ENCODE measurements at regions not wholly inside any gene's neighbourhood (a gene's known extent, or its start where the extent isn't known, plus 50 kb on each side); places are given as distances from the start of the nearest gene placed in this dataset.
A peak's percentile ranks its signal among the peaks of the same experiment; 100 is the strongest.

DNA sequence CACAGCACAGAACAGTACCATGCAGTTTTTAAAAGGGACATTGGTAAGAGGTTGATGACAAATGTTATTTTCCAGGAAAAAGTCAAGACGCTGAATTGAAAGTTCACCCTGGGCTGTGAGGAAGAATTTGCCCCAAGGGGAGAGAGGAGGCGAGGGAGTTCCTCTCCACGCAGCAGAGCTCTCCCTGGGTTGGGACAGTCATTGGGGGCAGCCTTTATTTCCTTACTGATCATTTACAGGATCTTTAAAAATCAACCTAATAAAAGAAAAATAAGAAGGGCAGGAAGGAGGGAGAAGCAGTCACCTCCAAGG lies 49.9 kb upstream of the WNT7B start:
- no peaks in the 10 kb centered on the region for H3K36me3 ChIP-seq (ENCODE audit: insufficient read depth, low read length)
- peaks cover 15% of the 10 kb centered on the region for H3K4me1 ChIP-seq (ENCODE audit: control insufficient read depth, insufficient read depth, low read length)
- peak overlapping the region; percentile 78 for H3K9ac ChIP-seq (ENCODE audit: low read depth, low read length)
- H3K4me2 ChIP-seq (ENCODE audit: low read length), result peak overlapping the region; percentile 90
- no peaks in the 10 kb centered on the region for H3K9me3 ChIP-seq (replicated peaks; ENCODE audit: low read length)
- H3K4me3 ChIP-seq (ENCODE audit: low read length), result peak overlapping the region; percentile 69
- H3K27me3 ChIP-seq (ENCODE audit: control insufficient read depth, insufficient read depth, low read length), result peaks cover 12% of the 10 kb centered on the region

DNA sequence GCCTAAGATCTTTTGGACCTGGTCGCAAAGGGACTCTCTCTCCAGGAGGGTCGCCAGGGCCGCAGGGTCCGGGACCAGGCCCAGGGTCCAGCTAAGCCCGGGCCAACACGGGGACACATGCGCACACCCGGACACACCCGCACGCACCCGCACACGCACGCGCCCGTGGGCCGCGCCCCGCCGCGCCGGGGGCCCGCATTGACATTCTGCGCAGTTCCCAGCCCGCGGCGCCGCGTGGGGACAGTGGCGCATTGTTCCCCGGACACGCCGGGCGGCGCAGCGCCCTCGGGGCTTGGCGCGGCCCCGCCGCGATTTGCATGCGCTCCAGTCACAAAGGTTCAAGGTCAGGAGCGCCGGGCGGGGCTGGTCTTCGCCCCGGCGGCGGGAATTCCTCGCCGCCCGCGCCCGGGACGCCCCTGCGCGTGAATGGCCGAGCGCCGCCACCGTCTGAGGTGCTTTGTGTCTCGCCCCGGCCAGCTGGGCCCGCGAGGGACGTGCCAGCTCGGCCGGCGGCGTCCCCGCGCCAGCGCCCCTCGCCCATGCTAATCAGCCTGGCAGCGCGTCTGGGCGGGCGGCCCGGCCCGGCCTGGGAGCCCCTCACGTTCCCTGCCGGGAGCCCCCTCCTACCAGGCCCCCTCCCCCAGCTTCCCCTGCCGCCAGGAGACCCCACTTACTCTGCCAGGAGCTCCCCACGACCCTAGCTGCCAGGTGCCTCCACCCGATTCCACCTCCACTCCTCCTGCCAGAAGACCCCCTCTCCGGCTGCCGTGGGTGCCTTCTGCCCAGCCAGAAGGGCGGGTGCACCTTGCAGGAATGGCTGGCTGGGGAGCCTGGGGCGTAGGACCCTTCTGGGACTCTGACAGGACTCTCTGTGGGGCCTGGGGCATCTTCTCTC lies 50.5 kb upstream of the WNT7B start:
- no peaks in the 10 kb centered on the region for H3K9me3 ChIP-seq (replicated peaks; ENCODE audit: low read length)
- peak overlapping the region; percentile 69 for H3K4me3 ChIP-seq (ENCODE audit: low read length)
- H3K27me3 ChIP-seq (ENCODE audit: control insufficient read depth, insufficient read depth, low read length), result peaks cover 12% of the 10 kb centered on the region
- peak overlapping the region; percentile 78 for H3K9ac ChIP-seq (ENCODE audit: low read depth, low read length)
- peak overlapping the region; percentile 90 for H3K4me2 ChIP-seq (ENCODE audit: low read length)
- H3K36me3 ChIP-seq (ENCODE audit: insufficient read depth, low read length), result no peaks in the 10 kb centered on the region
- H3K4me1 ChIP-seq (ENCODE audit: control insufficient read depth, insufficient read depth, low read length), result peaks cover 15% of the 10 kb centered on the region

DNA sequence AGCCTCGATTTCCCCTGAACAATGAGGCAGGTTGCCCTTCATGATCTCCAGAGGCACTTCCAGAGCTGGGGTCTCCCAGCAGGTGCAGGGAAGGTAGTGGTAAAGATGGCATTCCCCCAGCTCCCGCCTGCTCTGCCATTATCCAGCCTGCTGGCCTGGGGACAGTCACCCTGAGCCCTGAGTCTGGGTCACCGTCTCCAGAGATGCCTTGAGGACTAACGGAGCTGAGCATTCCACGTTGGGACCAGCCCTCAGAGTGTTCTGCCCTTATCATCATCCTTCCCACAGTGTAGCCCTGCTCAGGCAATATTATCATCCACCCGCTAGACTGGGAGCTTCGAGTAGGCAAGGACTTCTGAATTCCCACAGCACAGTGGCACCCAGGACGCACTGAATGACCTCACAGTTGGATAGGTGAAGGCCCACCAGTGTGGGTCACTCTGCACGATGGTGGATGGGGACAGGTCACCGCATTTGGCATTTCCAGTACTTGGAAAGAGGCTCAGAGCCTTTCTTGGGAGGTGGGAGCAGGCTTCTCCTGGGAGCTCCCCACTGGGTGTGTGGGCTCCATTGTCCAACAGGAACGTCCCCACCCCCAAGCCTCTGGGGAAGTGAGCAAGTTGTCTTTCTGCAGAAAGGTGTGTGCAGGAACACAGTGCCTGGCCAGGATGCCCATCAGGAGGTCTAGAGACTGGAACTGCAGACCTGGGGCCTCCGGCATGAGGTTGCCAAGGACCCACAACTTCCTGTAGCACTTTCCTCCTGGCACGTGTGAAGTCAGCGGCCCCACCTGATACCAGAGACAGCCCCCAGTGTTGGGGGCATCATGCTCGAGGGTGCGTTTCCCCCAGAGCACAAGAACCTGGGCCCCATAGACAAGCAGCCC lies 51.4 kb upstream of the WNT7B start:
- Histone ChIP-seq H3K27me3 (ENCODE audit: control insufficient read depth, insufficient read depth, low read length) (peaks cover 12% of the 10 kb centered on the region), H3K9me3 (replicated peaks; ENCODE audit: low read length) (no peaks in the 10 kb centered on the region), H3K9ac (ENCODE audit: low read depth, low read length) (no peak overlapping the region), H3K4me3 (ENCODE audit: low read length) (no peak overlapping the region), H3K4me1 (ENCODE audit: control insufficient read depth, insufficient read depth, low read length) (peaks cover 12% of the 10 kb centered on the region), H3K4me2 (ENCODE audit: low read length) (no peak overlapping the region), H3K36me3 (ENCODE audit: insufficient read depth, low read length) (no peaks in the 10 kb centered on the region)

DNA sequence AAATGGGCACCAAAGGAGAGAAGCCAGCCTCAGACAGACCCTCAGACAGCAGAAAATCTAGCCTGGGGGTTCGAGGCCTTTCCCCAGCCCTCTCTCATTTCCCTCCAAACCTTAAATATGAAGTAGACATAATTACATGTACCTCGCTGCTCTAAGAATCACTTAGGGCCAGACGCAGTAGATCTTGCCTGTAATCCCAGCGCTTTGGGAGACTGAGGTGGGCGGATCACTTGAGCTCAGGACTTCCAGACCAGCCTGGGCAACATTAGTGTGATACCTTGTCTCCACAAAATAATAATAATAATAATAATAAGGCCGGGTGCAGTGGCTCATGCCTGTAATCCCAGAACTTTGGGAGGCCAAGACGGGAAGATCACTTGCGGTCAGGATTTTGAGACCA lies 52.1 kb upstream of the WNT7B start:
- Histone ChIP-seq H3K9me3 (replicated peaks; ENCODE audit: low read length) (no peaks in the 10 kb centered on the region), H3K4me2 (ENCODE audit: low read length) (no peak overlapping the region), H3K9ac (ENCODE audit: low read depth, low read length) (no peak overlapping the region), H3K4me1 (ENCODE audit: control insufficient read depth, insufficient read depth, low read length) (peaks cover 10% of the 10 kb centered on the region), H3K36me3 (ENCODE audit: insufficient read depth, low read length) (no peaks in the 10 kb centered on the region), H3K27me3 (ENCODE audit: control insufficient read depth, insufficient read depth, low read length) (peaks cover 12% of the 10 kb centered on the region), H3K4me3 (ENCODE audit: low read length) (no peak overlapping the region)

DNA sequence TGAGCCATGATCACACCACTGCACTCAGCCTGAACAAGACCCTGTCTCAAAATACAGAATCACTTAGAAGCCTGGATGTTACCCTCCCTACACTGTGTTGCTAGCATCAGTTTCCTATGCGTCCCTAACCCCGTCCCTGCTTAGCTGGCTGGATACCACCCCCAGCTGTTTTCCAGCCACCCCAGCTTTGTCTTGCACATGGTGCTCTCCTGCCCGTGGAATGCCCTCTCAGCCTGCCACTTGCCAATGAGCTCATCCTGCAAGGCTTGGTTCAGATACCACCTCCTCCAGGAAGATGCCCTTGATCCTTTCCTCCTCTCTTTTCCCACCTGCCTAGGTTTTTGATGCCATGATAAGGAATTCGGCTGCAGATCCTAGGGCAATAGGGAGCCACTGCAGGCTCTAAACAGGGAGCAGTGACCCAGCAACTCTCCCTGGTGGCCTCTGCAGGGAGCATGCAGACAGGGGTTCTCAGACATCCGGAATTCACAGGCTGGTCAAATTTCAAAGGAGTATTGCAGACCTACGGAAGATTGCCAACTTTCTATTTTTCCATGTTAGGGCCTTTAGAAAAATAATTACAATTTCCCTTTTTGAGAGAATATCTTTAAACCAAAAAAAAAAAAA lies 52.7 kb upstream of the WNT7B start:
- H3K4me3 ChIP-seq (ENCODE audit: low read length), result no peak overlapping the region

DNA sequence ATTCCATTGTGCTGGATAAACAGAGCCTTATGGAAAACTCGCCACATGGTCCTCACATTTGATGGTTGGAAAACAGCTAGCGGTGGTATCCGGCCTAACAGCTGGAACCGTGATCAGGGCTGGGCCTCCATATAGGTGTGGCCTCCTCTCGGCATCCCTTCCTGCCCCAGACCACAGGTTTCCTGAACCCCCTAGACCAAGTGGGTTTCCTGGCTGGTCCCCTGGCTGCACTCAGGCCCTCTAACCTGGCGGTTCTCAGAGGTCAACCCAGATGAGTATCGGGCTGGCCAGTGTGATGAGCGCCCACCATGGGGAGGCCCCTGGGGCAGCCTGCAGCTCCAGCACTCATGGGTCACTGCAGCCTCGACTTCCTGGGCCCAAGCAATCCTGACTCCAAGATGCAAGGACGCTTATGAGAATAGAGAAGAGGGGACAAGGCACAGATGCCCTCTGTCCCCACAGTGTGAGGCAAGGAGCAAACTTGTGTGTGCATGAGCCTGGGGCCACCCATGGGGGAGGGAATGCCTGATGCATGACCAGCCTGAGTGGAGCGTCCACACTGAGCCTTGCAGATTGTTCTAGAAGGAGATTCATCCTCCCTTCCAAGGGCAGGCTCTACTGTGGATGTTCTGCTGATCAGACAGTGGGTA lies 53.4 kb upstream of the WNT7B start:
- H3K9me3 ChIP-seq (replicated peaks; ENCODE audit: low read length), result no peaks in the 10 kb centered on the region
- no peaks in the 10 kb centered on the region for H3K36me3 ChIP-seq (ENCODE audit: insufficient read depth, low read length)
- no peak overlapping the region for H3K4me3 ChIP-seq (ENCODE audit: low read length)
- H3K4me2 ChIP-seq (ENCODE audit: low read length), result no peak overlapping the region
- peaks cover 8% of the 10 kb centered on the region for H3K27me3 ChIP-seq (ENCODE audit: control insufficient read depth, insufficient read depth, low read length)
- peaks cover 14% of the 10 kb centered on the region for H3K4me1 ChIP-seq (ENCODE audit: control insufficient read depth, insufficient read depth, low read length)
- H3K9ac ChIP-seq (ENCODE audit: low read depth, low read length), result no peak overlapping the region

More for the DNA sequence above, 52.7 kb upstream of the WNT7B start:
- Histone ChIP-seq H3K36me3 (ENCODE audit: insufficient read depth, low read length) (no peaks in the 10 kb centered on the region), H3K27me3 (ENCODE audit: control insufficient read depth, insufficient read depth, low read length) (peaks cover 12% of the 10 kb centered on the region), H3K4me1 (ENCODE audit: control insufficient read depth, insufficient read depth, low read length) (peaks cover 10% of the 10 kb centered on the region), H3K4me2 (ENCODE audit: low read length) (no peak overlapping the region), H3K9me3 (replicated peaks; ENCODE audit: low read length) (no peaks in the 10 kb centered on the region), H3K9ac (ENCODE audit: low read depth, low read length) (no peak overlapping the region)

DNA sequence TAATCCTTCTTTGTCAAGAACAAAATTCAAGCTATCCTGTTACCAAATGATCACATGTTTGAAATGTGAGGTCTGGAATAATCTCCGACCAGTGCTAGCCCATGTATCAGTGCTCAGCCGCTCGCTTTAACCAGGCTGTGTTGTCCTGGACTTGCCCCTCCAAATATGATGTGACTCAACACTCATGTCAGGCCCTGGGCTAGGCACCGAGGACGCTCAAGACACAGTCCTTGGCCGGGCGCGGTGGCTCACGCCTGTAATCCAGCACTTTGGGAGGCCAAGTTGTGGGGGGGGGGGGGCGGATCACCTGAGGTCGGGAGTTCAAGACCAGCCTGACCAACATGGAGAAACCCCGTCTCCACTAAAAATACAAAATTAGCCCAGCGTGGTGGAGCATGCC lies 54.1 kb upstream of the WNT7B start:
- Histone ChIP-seq H3K9me3 (replicated peaks; ENCODE audit: low read length) (no peaks in the 10 kb centered on the region), H3K36me3 (ENCODE audit: insufficient read depth, low read length) (no peaks in the 10 kb centered on the region), H3K4me2 (ENCODE audit: low read length) (no peak overlapping the region), H3K27me3 (ENCODE audit: control insufficient read depth, insufficient read depth, low read length) (peaks cover 3% of the 10 kb centered on the region), H3K4me1 (ENCODE audit: control insufficient read depth, insufficient read depth, low read length) (peaks cover 14% of the 10 kb centered on the region), H3K4me3 (ENCODE audit: low read length) (no peak overlapping the region), H3K9ac (ENCODE audit: low read depth, low read length) (no peak overlapping the region)

DNA sequence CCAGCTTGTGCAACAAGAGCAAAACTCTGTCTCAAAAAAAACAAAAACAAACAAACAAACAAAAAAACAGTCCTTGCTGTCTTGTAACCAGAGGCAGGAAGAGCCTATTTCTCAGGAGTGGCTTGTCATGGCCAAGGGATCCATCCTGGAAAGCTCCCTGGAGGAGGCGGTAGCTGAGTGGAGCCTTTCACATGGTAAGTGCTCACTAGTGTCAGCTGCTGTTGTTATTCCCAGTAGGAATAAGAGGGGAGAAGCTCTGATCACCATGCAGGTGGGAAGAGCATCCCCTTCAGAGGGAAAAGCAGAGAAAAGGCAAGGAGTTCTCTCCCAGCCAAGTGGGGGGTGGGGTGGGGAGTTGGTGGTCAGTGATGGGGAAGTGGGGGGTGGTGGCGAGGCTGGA lies 54.6 kb upstream of the WNT7B start:
- Histone ChIP-seq H3K4me1 (ENCODE audit: control insufficient read depth, insufficient read depth, low read length) (peaks cover 19% of the 10 kb centered on the region), H3K4me3 (ENCODE audit: low read length) (no peak overlapping the region), H3K9ac (ENCODE audit: low read depth, low read length) (no peak overlapping the region), H3K27me3 (ENCODE audit: control insufficient read depth, insufficient read depth, low read length) (no peaks in the 10 kb centered on the region), H3K9me3 (replicated peaks; ENCODE audit: low read length) (no peaks in the 10 kb centered on the region), H3K36me3 (ENCODE audit: insufficient read depth, low read length) (no peaks in the 10 kb centered on the region), H3K4me2 (ENCODE audit: low read length) (no peak overlapping the region)

DNA sequence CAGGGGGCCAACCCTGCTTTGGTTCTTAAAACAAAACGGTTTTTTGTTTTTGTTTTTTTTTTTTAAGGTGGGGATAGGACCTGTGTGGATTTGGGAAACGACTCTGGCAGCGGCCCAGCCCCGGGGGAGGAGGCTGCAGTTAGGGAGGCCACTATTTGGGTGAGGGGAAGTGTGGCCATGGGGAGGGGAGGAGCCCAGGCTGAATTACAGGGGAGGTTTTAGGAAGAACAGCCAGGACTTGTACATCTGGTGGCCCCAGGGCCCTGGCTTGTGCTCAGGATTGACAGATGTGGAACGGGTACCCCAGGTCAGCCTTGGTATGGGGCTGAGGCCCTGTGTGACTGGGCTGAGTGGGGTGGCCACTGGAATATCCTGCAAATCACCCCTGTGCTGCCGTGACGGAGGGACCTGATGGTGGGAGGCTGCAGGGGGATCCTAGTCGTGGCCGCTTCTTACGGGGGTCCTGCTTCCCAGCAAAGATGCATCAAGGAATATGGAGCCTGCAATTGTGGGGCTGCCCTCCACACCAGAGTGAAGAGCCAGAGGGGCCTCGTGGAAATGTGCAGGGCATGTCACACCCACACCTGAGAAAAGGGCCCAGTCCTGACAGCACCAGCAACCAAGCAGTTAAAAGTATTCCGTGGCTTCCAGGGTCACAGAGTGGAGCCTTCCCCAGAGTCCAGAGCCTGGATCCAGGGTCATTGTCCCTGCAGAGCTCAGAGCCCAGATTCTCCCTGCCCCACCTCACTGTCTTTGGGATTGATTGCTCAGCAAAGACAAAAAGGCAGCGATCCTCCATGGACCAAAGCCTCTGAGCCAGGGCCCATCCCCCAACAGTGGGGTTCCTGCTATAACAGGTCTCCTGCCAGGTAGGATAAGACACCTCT lies 55.2 kb upstream of the WNT7B start:
- H3K4me3 ChIP-seq (ENCODE audit: low read length), result no peak overlapping the region
- H3K36me3 ChIP-seq (ENCODE audit: insufficient read depth, low read length), result no peaks in the 10 kb centered on the region
- H3K27me3 ChIP-seq (ENCODE audit: control insufficient read depth, insufficient read depth, low read length), result no peaks in the 10 kb centered on the region
- no peak overlapping the region for H3K4me2 ChIP-seq (ENCODE audit: low read length)
- peaks cover 20% of the 10 kb centered on the region for H3K4me1 ChIP-seq (ENCODE audit: control insufficient read depth, insufficient read depth, low read length)
- H3K9ac ChIP-seq (ENCODE audit: low read depth, low read length), result no peak overlapping the region
- H3K9me3 ChIP-seq (replicated peaks; ENCODE audit: low read length), result no peaks in the 10 kb centered on the region

DNA sequence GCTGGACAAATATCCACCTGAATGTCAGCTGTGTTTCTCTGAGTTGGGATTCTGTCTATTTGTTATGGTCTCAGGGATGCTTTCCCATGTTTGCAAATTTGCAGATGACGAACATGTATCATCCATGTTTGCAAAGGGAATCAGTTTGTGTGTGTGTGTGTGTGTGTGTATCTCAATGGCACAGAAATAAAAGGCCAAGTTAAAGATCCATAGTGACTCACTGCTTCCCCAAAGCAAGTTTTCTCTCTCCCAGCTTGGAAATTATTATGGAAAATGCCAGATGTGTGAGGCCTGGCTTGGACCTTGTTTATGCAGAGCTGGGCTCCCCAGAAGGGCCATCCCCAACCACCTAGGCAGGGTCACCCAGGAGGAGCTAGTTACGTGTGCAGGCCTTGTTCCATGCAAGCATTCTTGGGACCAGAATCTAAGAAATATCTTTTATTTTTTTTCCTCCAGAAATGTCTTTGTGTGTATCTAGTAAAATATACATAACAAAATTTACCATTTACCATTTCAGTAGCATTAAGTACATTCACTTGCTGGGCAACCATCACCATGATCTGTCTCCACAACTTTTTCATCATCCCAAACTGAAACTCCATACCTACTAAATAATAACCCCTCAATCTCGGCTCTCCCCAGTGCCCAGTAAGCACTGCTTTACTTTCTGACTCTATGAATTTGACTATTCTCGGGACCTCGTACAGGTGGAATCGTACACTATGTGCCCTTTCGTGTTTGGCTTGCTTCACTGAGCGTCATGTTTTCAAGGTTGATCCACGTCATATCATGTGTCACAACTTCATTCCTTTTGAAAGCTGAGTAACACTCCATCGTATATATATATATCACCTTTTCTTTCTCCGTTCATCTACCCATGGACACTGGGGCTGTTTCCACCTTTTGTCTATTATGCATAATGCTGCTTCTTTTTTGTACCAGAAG lies 56.6 kb upstream of the WNT7B start:
- Histone ChIP-seq H3K9me3 (replicated peaks; ENCODE audit: low read length) (no peaks in the 10 kb centered on the region), H3K4me1 (ENCODE audit: control insufficient read depth, insufficient read depth, low read length) (peaks cover 26% of the 10 kb centered on the region), H3K27me3 (ENCODE audit: control insufficient read depth, insufficient read depth, low read length) (no peaks in the 10 kb centered on the region), H3K4me3 (ENCODE audit: low read length) (no peak overlapping the region), H3K4me2 (ENCODE audit: low read length) (no peak overlapping the region), H3K9ac (ENCODE audit: low read depth, low read length) (no peak overlapping the region), H3K36me3 (ENCODE audit: insufficient read depth, low read length) (no peaks in the 10 kb centered on the region)

Data from skeletal muscle satellite cell (primary cell).